Caco-2 (cell line): ENCODE measurements at regions not wholly inside any gene's neighbourhood (a gene's known extent, or its start where the extent isn't known, plus 50 kb on each side); places are given as distances from the start of the nearest gene placed in this dataset.
"Not testable (repeated sequence)": the region's sequence is repeated elsewhere in the genome, so short reads cannot be mapped to it uniquely, and the experiment has no call there.

ENCODE experiments used
- BruUV-seq: library from RNA; stranded (reverse); fragments of 400-500 nt; replicated peaks from 2 replicates; lab custom pipeline; 2021; lab: Mats Ljungman, UMichigan
- CTCF ChIA-PET: fragments of 300-600 bp; sonication (Branson Sonifier 250); formaldehyde crosslinking; loops from one replicate; lab custom pipeline; 2022; ENCODE audit warnings: antibody characterized with exemption; lab: Charles Lee
- POLR2A ChIA-PET: fragments of 300-600 bp; sonication (Branson Sonifier 250); formaldehyde crosslinking; loops from one replicate; lab custom pipeline; 2022; ENCODE audit warnings: antibody characterized with exemption; lab: Charles Lee
- DNase-seq, 2 experiments: peaks; one replicate each; pipeline versions ENCODE4 v3.0.0 to v3.0.0-alpha.2; 2020 to 2022
- H3K27me3 ChIP-seq: replicated peaks from 2 replicates; pipeline ENCODE4 v1.6.0; 2011; ENCODE audit warnings: low read length; ENCODE audit not compliant: control insufficient read depth, insufficient read depth
- H3K36me3 ChIP-seq: 2 replicates; pipeline ENCODE4 v1.5.1; 2011; ENCODE audit warnings: low read length; ENCODE audit not compliant: control insufficient read depth, insufficient read depth
- H3K4me1 ChIP-seq: fragments of 250-450 bp; sonication (Bioruptor Pico); 2 replicates; pipeline ENCODE4 v1.5.1; 2020; ENCODE audit warnings: mild to moderate bottlenecking
- H3K4me3 ChIP-seq: 2 replicates; pipeline ENCODE4 v1.5.1; 2011; ENCODE audit warnings: low read depth, mild to moderate bottlenecking, control low read depth, low read length
- H3K9me3 ChIP-seq: fragments of 250-450 bp; sonication (Bioruptor Pico); 2 replicates; pipeline ENCODE4 v1.5.1; 2020; ENCODE audit warnings: mild to moderate bottlenecking, moderate library complexity
- H3K27ac Mint-ChIP-seq: one replicate; pipeline ENCODE4 v1.8.0; 2022; ENCODE audit warnings: mixed read lengths; ENCODE audit not compliant: unreplicated experiment
- H3K27me3 Mint-ChIP-seq: one replicate; pipeline ENCODE4 v1.8.0; 2022; ENCODE audit warnings: mixed read lengths; ENCODE audit not compliant: insufficient read depth, unreplicated experiment
- H3K36me3 Mint-ChIP-seq: one replicate; pipeline ENCODE4 v1.8.0; 2022; ENCODE audit warnings: mild to moderate bottlenecking, mixed read lengths; ENCODE audit not compliant: insufficient read depth, unreplicated experiment
- H3K4me1 Mint-ChIP-seq: one replicate; pipeline ENCODE4 v1.8.0; 2022; ENCODE audit warnings: low read depth, mixed read lengths; ENCODE audit not compliant: unreplicated experiment
- H3K4me3 Mint-ChIP-seq: one replicate; pipeline ENCODE4 v1.8.0; 2022; ENCODE audit warnings: mild to moderate bottlenecking, moderate library complexity, mixed read lengths; ENCODE audit not compliant: unreplicated experiment
- H3K9me3 Mint-ChIP-seq: one replicate; pipeline ENCODE4 v1.8.0; 2022; ENCODE audit warnings: mixed read lengths; ENCODE audit not compliant: unreplicated experiment
- CTCF ChIP-seq, 2 experiments: fragments of 200-600 bp in 1 of 2; IDR thresholded peaks; 1 replicate in 1 of 2; 2 replicates in 1 of 2; pipeline versions ENCODE4 v1.5.1 to v1.8.0; 2011 to 2022; ENCODE audit warnings: antibody characterized with exemption in 1 of 2, control low read depth in 1 of 2, inconsistent platforms in 1 of 2, low read depth in 1 of 2, low read length in 1 of 2, mild to moderate bottlenecking in 1 of 2, moderate library complexity in 1 of 2; ENCODE audit not compliant: insufficient read depth in 1 of 2, severe bottlenecking in 1 of 2, unreplicated experiment in 1 of 2
- intact Hi-C: fragments of 100-400 bp; cut with micrococcal nuclease; formaldehyde crosslinking; loops from one replicate; pipeline ENCODE4 v1.10.0; 2022; ENCODE audit not compliant: unreplicated experiment

GRCh38 chr12:13523536-13524307, 327.2 kb downstream of the EMP1 start:
- Histone ChIP-seq H3K4me1 (peaks cover 16% of the 10 kb centered on the region), H3K9me3 (peaks cover 29% of the 10 kb centered on the region), H3K36me3 (no peaks in the 10 kb centered on the region), H3K27me3 (no peaks in the 10 kb centered on the region), H3K4me3 (no peak overlapping the region)
- Mint-ChIP-seq H3K27ac (no peak overlapping the region), H3K4me1 (no peaks in the 10 kb centered on the region), H3K4me3 (no peak overlapping the region), H3K27me3 (peaks cover 4% of the 10 kb centered on the region), H3K36me3 (no peaks in the 10 kb centered on the region), H3K9me3 (peaks cover 10% of the 10 kb centered on the region)
- intact Hi-C loops: loop anchor here (2.0 kb wide), 1 partner anchor 155 kb away; no protein-coding TSS in a partner anchor
- BruUV-seq: no TSS peak
- POLR2A ChIA-PET: no interaction called here
- no peak for DNase-seq
- TF ChIP-seq CTCF (IDR thresholded peaks at IDR 0.05; ENCODE audit: insufficient read depth in 1 of 2, low read depth in 1 of 2, low read length in 1 of 2, severe bottlenecking in 1 of 2, unreplicated experiment in 1 of 2): no peak
- CTCF ChIA-PET: no interaction called here

GRCh38 chr12:13518034-13518433, 321.5 kb downstream of the EMP1 start:
- H3K27ac Mint-ChIP-seq, CTCF ChIA-PET, H3K4me1 ChIP-seq, POLR2A ChIA-PET, H3K9me3 Mint-ChIP-seq, H3K36me3 Mint-ChIP-seq, H3K4me1 Mint-ChIP-seq, H3K4me3 ChIP-seq, intact Hi-C loops, BruUV-seq, DNase-seq, H3K27me3 ChIP-seq, H3K4me3 Mint-ChIP-seq, H3K36me3 ChIP-seq: not testable (repeated sequence)
- peaks cover 12% of the 10 kb centered on the region for H3K9me3 ChIP-seq
- H3K27me3 Mint-ChIP-seq: peaks cover 13% of the 10 kb centered on the region

GRCh38 chr12:13509740-13510139, 313.2 kb downstream of the EMP1 start:
- H3K4me3 Mint-ChIP-seq: no peak overlapping the region
- no peak for TF ChIP-seq CTCF (IDR thresholded peaks at IDR 0.05; ENCODE audit: insufficient read depth in 1 of 2, low read depth in 1 of 2, low read length in 1 of 2, severe bottlenecking in 1 of 2, unreplicated experiment in 1 of 2)
- H3K36me3 Mint-ChIP-seq: no peaks in the 10 kb centered on the region
- H3K27ac Mint-ChIP-seq: no peak overlapping the region
- POLR2A ChIA-PET: no interaction called here
- no peaks in the 10 kb centered on the region for H3K27me3 ChIP-seq
- H3K9me3 ChIP-seq: peaks cover 8% of the 10 kb centered on the region; the same call in 1 of the 2 replicates
- H3K36me3 ChIP-seq: no peaks in the 10 kb centered on the region
- no peaks in the 10 kb centered on the region for H3K27me3 Mint-ChIP-seq
- no peak overlapping the region for H3K4me3 ChIP-seq
- intact Hi-C loops: no loop called here
- no peaks in the 10 kb centered on the region for H3K9me3 Mint-ChIP-seq
- H3K4me1 Mint-ChIP-seq: no peaks in the 10 kb centered on the region
- CTCF ChIA-PET: interaction anchor here (0.5 to 1.0 kb wide), 2 partner anchors 12 to 472 kb away, joined by 3 to 4 read pairs; no protein-coding TSS in a partner anchor
- H3K4me1 ChIP-seq: no peaks in the 10 kb centered on the region
- BruUV-seq: no TSS peak
- no peak for DNase-seq
